HCT116 (cell line): ENCODE measurements at regions not wholly inside any gene's neighbourhood (a gene's known extent, or its start where the extent isn't known, plus 50 kb on each side); places are given as distances from the start of the nearest gene placed in this dataset.

Source experiments
- ATAC-seq: fragments of 200-7000 bp; cut with Tn5 transposase; 2 replicates; pipeline ENCODE4 v1.9.1; 2020; ENCODE audit warnings: mild to moderate bottlenecking, moderate library complexity
- BruUV-seq: library from RNA; stranded (reverse); fragments of 400-500 nt; replicated peaks from 2 replicates; lab custom pipeline; 2021; lab: Mats Ljungman, UMichigan
- CTCF ChIA-PET: fragments of 300-600 bp; sonication (Branson Sonifier 250); formaldehyde crosslinking; loops from one replicate; lab custom pipeline; 2021; ENCODE audit warnings: antibody characterized with exemption; lab: Charles Lee
- POLR2A ChIA-PET: fragments of 300-600, 350-600 bp; sonication (Branson Sonifier 250); formaldehyde crosslinking; loops from one replicate; lab custom pipeline; 2021; ENCODE audit warnings: antibody characterized with exemption; lab: Charles Lee
- RAD21 ChIA-PET, 2 experiments: fragments of 300-600 bp; sonication (Branson Sonifier 250); formaldehyde crosslinking; loops; one replicate each; lab custom pipeline; 2023; ENCODE audit warnings: low total read pairs in 2 of 2; ENCODE audit not compliant: uncharacterized antibody in 2 of 2, unreplicated experiment in 2 of 2, low non-redundant PET in 1 of 2; lab: Charles Lee
- DNase-seq: peaks from one replicate; pipeline ENCODE4 v3.0.0-alpha.2; 2010; ENCODE audit warnings: low read depth, low spot score
- H2AFZ ChIP-seq: fragments of 200-600 bp; shearing (Covaris generic), sonication (generic); 2 replicates; pipeline ENCODE4 v1.6.1; 2017; ENCODE audit warnings: low read depth, mixed run types, mixed read lengths, antibody characterized with exemption, low read length; ENCODE audit not compliant: poor library complexity, severe bottlenecking
- H3K27ac ChIP-seq: 2 replicates; pipeline ENCODE4 v1.5.1; 2012; ENCODE audit warnings: low read depth, low read length
- H3K27me3 ChIP-seq: fragments of 200-600 bp; sonication (generic); 2 replicates; pipeline ENCODE4 v1.6.1; 2016; ENCODE audit warnings: mixed run types, low read length, mixed read lengths; ENCODE audit not compliant: insufficient read depth
- H3K36me3 ChIP-seq, 2 experiments: fragments of 200-500 bp in 1 of 2; fragments of 200-600 bp in 1 of 2; sonication (Bioruptor generic) in 1 of 2; sonication (generic) in 1 of 2; 2 replicates each; pipeline versions ENCODE4 v1.5.1 to v1.6.1; 2014 to 2016; ENCODE audit warnings: low read length in 2 of 2, inconsistent platforms in 1 of 2, mixed read lengths in 1 of 2, mixed run types in 1 of 2; ENCODE audit not compliant: insufficient read depth in 2 of 2, control insufficient read depth in 1 of 2
- H3K4me1 ChIP-seq, 2 experiments: fragments of 200-600 bp in 1 of 2; sonication (generic) in 1 of 2; 2 replicates each; pipeline versions ENCODE4 v1.5.1 to v1.6.1; 2012 to 2017; ENCODE audit warnings: low read length in 2 of 2, inconsistent platforms in 1 of 2, mild to moderate bottlenecking in 1 of 2, mixed read lengths in 1 of 2, mixed run types in 1 of 2, moderate library complexity in 1 of 2; ENCODE audit not compliant: insufficient read depth in 2 of 2, control insufficient read depth in 1 of 2
- H3K4me2 ChIP-seq: fragments of 200-600 bp; sonication (generic); 2 replicates; pipeline ENCODE4 v1.6.1; 2017; ENCODE audit warnings: mixed run types, low read length, mixed read lengths
- H3K4me3 ChIP-seq, 2 experiments: fragments of 200-600 bp in 1 of 2; sonication (generic) in 1 of 2; replicated peaks in 1 of 2; 2 replicates each; pipeline ENCODE4 v1.5.1; 2011 to 2016; ENCODE audit warnings: low read length in 2 of 2, control low read depth in 1 of 2, low read depth in 1 of 2, mild to moderate bottlenecking in 1 of 2, mixed read lengths in 1 of 2, mixed run types in 1 of 2
- H3K79me2 ChIP-seq: fragments of 200-600 bp; sonication (generic); 2 replicates; pipeline ENCODE4 v1.6.1; 2017; ENCODE audit warnings: mild to moderate bottlenecking, mixed run types, low read length, moderate library complexity, mixed read lengths; ENCODE audit not compliant: insufficient read depth
- H3K9ac ChIP-seq: fragments of 200-600 bp; sonication (generic); 2 replicates; pipeline ENCODE4 v1.6.1; 2016; ENCODE audit warnings: low read length, mixed read lengths
- H3K9me2 ChIP-seq: fragments of 200-600 bp; sonication (generic), shearing (Covaris generic); 2 replicates; pipeline ENCODE4 v1.6.1; 2017; ENCODE audit warnings: mixed run types, mild to moderate bottlenecking, moderate library complexity; ENCODE audit not compliant: insufficient read depth
- H3K9me3 ChIP-seq, 2 experiments: fragments of 200-500 bp in 1 of 2; fragments of 200-600 bp in 1 of 2; sonication (Bioruptor generic) in 1 of 2; sonication (generic) in 1 of 2; 2 replicates each; pipeline ENCODE4 v1.6.1; 2014 to 2017; ENCODE audit warnings: low read length in 2 of 2, mixed read lengths in 2 of 2, inconsistent platforms in 1 of 2, low read depth in 1 of 2, mild to moderate bottlenecking in 1 of 2, mixed run types in 1 of 2, moderate library complexity in 1 of 2; ENCODE audit not compliant: control insufficient read depth in 1 of 2, insufficient read depth in 1 of 2
- H4K20me1 ChIP-seq: fragments of 200-600 bp; sonication (generic), shearing (Covaris generic); 2 replicates; pipeline ENCODE4 v1.6.1; 2017; ENCODE audit warnings: mixed run types, mild to moderate bottlenecking, moderate library complexity; ENCODE audit not compliant: insufficient read depth
- intact Hi-C: fragments of 100-400 bp; cut with micrococcal nuclease; formaldehyde crosslinking; loops from 2 replicates; pipeline ENCODE4 v1.10.0; 2022
- TF ChIP-seq, protein P1 (sequence below): IDR thresholded peaks from 2 replicates; pipeline ENCODE4 v1.6.1; 2012
- TF ChIP-seq, protein P2 (sequence below): IDR thresholded peaks from 2 replicates; pipeline ENCODE4 v1.6.1; 2011; ENCODE audit warnings: mild to moderate bottlenecking, low read length, moderate library complexity; ENCODE audit not compliant: insufficient replicate concordance; ENCODE audit errors: extremely low read depth
- TF ChIP-seq, protein P3 (sequence below), 3 experiments: fragments of 200-600 bp in 1 of 3; sonication (generic) in 1 of 3; IDR thresholded peaks in 2 of 3; conservative IDR thresholded peaks in 1 of 3; 2 replicates each; pipeline ENCODE4 v1.5.1; 2012 to 2017; ENCODE audit warnings: low read depth in 2 of 3, low read length in 2 of 3, antibody characterized with exemption in 1 of 3, borderline replicate concordance in 1 of 3, control low read depth in 1 of 3, mild to moderate bottlenecking in 1 of 3, mixed read lengths in 1 of 3, mixed run types in 1 of 3, moderate library complexity in 1 of 3; ENCODE audit not compliant: insufficient read depth in 1 of 3

DNA sequence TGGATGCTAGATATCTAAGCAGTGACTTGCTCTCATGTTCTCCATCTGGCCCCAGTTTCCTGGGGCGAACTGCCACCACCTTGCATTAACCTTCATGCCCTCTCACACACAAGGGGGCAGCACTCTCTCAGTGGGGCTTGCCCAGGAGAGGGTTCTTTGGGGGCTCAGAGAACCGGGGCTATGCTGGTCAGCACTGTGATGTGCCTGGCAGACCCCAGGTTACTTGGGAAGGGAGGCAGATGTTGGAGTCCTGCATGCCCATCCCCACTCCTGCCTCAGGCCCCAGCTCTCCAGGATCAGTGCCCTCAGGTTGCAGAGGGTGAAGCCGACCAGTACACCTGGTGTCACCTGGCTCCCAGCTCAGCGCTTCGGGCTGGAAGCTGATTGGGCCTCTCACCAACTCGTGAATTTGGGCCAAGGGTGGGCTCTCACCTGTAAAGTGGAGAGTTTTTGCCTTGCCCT is 396.2 kb upstream of the HS6ST1 start:
- H3K4me3 ChIP-seq, result no peak overlapping the region
- DNase-seq (no peak), ATAC-seq (peak; percentile 50)
- H3K4me1 ChIP-seq, result no peaks in the 10 kb centered on the region
- no peak overlapping the region for H3K27ac ChIP-seq
- intact Hi-C loops, result no loop called here
- ChIA-PET CTCF (no interaction called here), POLR2A (no interaction called here), RAD21 (interaction anchor here in 1 of 2 experiments (0.6 kb wide), 1 partner anchor 13 kb away, joined by 3 read pairs; no protein-coding TSS in a partner anchor)
- H3K4me2 ChIP-seq, result no peak overlapping the region
- H3K36me3 ChIP-seq, result no peaks in the 10 kb centered on the region
- BruUV-seq, result no TSS peak
- H4K20me1 ChIP-seq, result no peaks in the 10 kb centered on the region
- no peaks in the 10 kb centered on the region for H3K9me3 ChIP-seq
- no peaks in the 10 kb centered on the region for H3K79me2 ChIP-seq
- H3K27me3 ChIP-seq, result peaks cover 35% of the 10 kb centered on the region
- TF ChIP-seq, protein P1, sequence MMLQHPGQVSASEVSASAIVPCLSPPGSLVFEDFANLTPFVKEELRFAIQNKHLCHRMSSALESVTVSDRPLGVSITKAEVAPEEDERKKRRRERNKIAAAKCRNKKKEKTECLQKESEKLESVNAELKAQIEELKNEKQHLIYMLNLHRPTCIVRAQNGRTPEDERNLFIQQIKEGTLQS, result no peak
- TF ChIP-seq, protein P2, sequence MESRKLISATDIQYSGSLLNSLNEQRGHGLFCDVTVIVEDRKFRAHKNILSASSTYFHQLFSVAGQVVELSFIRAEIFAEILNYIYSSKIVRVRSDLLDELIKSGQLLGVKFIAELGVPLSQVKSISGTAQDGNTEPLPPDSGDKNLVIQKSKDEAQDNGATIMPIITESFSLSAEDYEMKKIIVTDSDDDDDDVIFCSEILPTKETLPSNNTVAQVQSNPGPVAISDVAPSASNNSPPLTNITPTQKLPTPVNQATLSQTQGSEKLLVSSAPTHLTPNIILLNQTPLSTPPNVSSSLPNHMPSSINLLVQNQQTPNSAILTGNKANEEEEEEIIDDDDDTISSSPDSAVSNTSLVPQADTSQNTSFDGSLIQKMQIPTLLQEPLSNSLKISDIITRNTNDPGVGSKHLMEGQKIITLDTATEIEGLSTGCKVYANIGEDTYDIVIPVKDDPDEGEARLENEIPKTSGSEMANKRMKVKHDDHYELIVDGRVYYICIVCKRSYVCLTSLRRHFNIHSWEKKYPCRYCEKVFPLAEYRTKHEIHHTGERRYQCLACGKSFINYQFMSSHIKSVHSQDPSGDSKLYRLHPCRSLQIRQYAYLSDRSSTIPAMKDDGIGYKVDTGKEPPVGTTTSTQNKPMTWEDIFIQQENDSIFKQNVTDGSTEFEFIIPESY, result no peak
- TF ChIP-seq, protein P3, sequence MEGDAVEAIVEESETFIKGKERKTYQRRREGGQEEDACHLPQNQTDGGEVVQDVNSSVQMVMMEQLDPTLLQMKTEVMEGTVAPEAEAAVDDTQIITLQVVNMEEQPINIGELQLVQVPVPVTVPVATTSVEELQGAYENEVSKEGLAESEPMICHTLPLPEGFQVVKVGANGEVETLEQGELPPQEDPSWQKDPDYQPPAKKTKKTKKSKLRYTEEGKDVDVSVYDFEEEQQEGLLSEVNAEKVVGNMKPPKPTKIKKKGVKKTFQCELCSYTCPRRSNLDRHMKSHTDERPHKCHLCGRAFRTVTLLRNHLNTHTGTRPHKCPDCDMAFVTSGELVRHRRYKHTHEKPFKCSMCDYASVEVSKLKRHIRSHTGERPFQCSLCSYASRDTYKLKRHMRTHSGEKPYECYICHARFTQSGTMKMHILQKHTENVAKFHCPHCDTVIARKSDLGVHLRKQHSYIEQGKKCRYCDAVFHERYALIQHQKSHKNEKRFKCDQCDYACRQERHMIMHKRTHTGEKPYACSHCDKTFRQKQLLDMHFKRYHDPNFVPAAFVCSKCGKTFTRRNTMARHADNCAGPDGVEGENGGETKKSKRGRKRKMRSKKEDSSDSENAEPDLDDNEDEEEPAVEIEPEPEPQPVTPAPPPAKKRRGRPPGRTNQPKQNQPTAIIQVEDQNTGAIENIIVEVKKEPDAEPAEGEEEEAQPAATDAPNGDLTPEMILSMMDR (IDR thresholded peaks at IDR 0.05 in 2 of 3, conservative IDR thresholded peaks at IDR 0.05 in 1 of 3; ENCODE audit: borderline replicate concordance in 1 of 3, insufficient read depth in 1 of 3, low read depth in 2 of 3, low read length in 2 of 3), result peak in 2 of 3 experiments; percentile 13 to 29; a peak in 1 of 6 replicates
- H3K9ac ChIP-seq, result no peak overlapping the region
- no peaks in the 10 kb centered on the region for H3K9me2 ChIP-seq
- H2AFZ ChIP-seq, result no peak overlapping the region
